GM04504 (cell line): ENCODE measurements at regions not wholly inside any gene's neighbourhood (a gene's known extent, or its start where the extent isn't known, plus 50 kb on each side); places are given as distances from the start of the nearest gene placed in this dataset.
"Not testable (repeated sequence)": the region's sequence is repeated elsewhere in the genome, so short reads cannot be mapped to it uniquely, and the experiment has no call there.

Source experiments
- DNase-seq: peaks from one replicate; pipeline ENCODE4 v3.0.0-alpha.2; 2012; ENCODE audit warnings: low read depth

DNA sequence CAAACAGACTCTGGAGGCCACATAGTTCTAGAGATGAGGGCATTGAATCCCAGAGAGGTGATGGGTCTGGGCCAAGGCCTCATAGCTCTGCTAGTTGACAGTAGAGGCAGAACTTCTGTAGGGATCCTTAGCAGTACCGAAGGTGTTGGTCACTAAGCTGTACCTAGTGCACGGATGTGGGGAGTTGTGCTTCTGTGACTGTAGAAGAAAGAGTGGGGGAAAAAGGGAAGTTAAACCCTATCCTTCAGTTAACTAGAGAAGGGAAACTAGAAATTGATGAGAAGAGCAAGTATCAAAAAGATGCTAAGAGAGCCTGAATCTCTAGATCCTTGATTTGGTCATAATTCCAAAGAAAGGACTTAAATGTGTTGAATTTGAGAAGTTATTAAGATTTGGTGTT, 186.7 kb downstream of the NFKBIZ start:
- no peak for DNase-seq

GRCh38 chr3:102036472-102036871, 187.2 kb downstream of the NFKBIZ start:
- DNase-seq = no peak

DNA sequence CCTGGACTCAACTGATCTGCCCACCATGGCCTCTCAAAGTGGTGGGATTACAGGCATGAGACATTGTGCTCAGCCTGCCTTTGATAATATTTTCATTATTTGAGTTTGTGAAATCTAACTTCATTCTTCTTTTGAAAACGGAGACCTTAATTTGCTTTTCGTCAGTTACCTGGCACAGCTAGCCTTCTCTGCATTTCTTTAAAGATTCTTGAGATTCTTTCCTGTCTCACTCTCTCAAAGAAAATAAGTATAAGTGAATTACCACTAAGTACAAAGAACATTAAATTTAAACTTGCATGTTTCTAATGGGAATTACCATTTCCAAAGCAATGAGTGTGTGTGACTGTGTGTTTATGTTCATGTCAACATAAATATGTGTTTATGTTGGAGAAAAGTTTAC, 187.9 kb downstream of the NFKBIZ start:
- no peak for DNase-seq

GRCh38 chr3:102037791-102038190, 188.5 kb downstream of the NFKBIZ start:
- no peak for DNase-seq

DNA sequence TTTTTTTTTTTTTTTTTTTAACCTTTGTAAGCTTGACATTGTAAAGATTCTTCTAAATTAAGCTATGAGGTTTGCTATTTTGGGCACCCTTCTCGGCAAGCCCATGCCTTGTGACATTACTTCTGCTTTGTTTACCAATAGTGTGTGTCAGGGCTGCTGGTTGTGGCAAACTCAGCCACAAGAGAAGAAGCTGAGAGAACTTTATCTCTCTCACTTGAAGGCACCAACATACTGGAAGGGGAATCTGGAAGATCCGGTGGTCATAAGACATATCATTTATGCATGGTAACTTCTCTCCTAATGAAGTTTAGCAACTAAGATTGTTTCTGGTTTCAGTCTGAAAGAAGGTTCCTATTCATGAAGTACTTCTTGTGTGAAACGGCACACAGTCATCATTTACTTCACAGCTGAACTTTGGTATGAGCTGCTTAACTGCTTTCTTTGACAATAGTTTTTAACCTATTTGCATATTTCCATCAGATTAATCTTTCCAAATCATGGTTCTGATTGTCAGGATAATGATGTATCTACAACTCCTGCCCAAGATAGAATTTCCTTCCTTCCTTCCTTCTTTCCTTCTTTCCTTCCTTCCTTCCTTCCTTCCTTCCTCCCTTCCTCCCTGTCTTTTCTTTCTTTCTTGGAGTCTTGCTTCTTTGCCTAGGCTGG, 189.3 kb downstream of the NFKBIZ start:
- no peak for DNase-seq

DNA sequence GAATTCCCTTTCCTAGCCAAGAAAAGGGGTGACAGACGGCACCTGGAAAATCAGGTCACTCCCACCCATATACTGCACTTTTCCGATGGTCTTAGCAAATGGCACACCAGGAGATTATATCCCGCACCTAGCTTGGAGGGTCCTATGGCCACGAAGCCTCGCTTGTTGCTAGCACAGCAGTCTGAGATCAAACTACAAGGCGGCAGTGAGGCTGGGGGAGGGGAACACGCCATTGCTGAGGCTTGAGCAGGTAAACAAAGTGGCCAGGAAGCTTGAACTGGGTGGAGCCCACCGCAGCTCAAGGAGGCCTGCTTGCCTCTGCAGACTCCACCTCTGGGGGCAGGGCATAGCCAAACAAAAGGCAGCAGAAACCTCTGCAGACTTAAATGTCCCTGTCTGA, 190.8 kb downstream of the NFKBIZ start:
- not testable (repeated sequence) for DNase-seq

DNA sequence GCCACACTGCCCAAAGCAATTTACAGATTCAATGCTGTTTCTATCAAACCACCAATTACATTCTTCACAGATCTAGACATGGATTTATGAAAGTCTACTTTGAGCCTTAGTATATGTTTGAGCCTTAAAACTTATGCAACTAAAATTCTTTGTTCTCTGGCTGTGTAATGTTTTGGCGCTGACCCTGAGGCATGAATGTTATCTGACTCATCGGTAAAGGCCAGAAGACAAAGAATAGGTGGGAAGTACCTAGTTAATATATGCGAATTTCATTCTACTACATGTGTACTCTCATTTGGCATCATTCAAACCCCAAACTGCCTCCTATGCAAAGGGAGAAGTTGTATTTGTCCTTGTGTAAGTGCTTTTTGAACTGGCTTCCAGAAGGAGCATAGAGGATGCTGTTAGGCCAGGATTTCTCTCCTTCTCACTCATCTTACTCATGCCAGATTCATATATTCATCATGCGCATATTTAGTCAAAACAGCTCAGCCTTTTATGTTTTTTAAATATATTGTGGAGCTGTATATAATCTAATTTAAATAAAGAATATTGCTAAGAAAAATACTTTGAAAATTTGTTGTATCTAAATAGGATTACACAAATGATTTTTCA, 204.2 kb downstream of the NFKBIZ start:
- DNase-seq = peak; percentile 23

DNA sequence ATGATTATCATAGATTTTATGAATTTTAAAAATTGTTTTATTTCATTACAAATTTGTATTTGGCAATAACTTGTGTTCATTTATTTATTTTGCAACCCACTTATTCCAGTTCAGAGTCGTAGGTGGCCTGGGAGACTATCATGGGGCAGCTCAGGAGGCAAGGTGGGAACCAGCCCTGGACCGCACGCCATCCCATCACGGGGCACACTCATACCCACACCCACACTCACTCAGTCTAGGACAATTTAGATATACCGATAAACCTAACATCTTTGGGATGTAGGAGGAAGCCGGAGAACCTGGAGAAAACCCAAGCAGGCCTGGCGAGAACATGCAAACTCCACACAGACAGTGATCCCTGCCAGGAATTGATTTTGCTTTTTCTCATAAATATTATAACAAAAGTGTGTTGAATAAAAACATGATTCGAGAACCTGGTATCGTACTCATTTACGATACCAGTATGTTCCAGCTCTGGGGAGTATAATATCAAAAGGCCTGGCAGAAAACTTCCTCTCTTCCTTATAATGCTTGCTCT, 205.3 kb downstream of the NFKBIZ start:
- DNase-seq = no peak

- no peak for DNase-seq
Observed at GRCh38 chr3:102057781-102058421, 208.6 kb downstream of the NFKBIZ start.

- DNase-seq = no peak
Observed at GRCh38 chr3:102059145-102059943, 210.0 kb downstream of the NFKBIZ start.

DNA sequence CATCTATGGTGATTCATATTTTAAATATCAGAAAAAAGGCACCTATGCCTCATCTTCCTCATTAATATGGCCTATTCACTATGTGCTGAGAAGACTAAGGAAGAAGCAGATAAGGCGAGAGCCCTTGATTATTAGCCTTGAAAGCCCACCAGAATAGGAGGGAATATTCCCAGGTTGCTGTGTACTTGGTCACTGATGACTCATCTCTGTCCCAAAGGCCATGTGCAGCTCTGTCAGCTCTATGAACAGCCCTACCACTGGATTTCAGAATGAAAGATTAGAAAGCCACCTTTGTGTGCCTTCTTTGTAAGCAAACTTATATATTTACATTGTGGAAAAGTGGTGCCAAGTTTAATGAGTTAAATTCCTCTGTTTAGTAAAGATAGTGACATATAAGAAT, 211.5 kb downstream of the NFKBIZ start:
- no peak for DNase-seq

DNA sequence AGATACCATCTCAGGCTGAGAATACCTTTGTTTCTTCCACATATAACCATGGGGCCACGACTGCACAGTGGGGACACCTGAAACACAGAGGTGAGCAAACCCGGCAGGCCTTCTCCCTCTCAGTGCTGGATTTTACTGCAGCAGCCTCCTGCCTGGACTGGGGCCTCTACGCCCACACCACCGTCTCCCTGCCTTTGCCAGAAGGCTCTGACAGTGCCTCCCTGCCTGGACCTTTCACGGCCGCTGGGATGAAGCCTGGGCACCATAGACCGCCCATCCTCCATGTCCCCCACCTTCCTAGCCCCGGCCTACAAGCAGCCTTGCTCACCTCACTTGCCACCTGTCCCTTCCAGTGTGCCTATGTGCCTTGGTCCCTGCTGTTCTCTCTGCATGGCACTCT, 214.3 kb downstream of the NFKBIZ start:
- no peak for DNase-seq

DNA sequence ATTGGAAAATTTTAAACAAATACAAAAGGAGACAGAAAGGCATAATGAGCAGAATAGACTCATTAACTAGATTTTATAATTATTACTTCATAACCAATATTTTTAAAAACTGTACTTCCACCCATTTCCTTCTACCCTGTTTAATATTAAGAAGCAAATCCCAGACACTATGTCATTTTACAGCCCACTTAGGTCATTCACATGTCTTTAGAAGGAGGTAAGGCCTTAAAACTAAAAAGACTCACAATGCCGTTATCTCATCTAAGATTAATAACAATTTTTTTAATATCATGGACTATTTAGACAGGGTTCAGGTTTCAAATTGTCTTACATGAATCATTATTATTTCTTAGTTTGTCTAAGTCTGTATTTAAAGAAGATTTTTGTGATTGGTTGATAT, 217.2 kb downstream of the NFKBIZ start:
- DNase-seq = no peak

GRCh38 chr3:102068327-102068726, 219.0 kb downstream of the NFKBIZ start:
- DNase-seq = no peak

- no peak for DNase-seq
Observed at GRCh38 chr3:102068736-102069135, 219.4 kb downstream of the NFKBIZ start.

DNA sequence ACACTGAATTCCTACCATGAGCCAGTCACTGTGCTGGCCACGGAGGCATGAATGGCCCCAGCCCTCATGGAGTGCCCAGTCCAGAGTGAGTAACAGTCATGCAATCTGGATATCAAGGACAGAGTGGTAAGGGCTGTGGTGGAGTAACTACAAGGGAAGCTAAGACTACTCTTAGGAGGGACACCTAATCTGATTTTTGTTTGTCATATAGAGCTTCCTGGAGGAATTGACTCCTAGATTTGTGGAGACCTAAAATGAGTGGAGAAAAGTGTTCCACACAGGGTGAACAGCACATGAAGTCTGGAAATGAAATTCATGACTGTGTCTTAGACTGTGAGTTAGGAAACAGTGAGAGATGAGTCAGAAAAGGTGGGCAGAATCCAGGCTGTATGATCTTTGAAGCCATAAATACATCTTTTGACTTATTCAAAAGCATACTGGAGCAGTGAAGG, 219.9 kb downstream of the NFKBIZ start:
- peak; percentile 72 for DNase-seq

DNA sequence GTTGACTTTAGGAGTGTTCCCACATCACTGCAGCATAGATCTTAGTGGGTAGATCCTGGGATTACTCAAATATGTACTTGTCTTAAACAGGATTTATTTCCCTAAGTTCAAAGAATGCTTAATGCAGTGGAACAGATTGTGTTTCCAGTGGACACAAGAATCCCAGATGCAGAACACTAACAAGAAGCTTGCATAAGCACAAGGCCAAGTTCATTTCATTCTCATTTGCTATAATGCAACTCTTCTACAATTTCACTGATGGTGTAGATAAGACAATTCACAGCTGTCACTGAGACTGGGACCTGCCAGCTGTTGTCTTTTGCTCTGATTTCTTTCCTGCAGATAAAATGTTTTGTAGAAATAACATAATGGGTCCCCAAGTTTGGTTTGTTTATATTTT, 225.6 kb downstream of the NFKBIZ start:
- no peak for DNase-seq

DNA sequence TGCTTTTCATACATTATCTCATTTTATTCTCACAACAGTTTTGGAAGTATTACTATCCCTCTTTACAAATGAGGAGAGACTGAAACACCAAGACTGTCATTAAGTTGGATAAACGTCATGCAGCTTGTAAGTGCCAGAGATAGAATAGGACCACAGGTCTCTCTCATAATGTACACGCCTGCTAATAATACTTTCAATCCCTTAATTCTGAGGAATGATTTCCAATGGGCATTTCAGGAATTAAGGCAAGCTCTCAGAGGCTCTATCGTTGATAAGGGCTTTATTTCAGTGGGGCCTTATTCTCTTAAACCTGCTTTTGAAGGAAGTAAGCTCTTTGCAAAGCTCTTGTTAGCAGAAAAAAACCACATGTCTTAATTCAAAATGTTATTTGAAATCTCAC, 229.1 kb downstream of the NFKBIZ start:
- no peak for DNase-seq

DNA sequence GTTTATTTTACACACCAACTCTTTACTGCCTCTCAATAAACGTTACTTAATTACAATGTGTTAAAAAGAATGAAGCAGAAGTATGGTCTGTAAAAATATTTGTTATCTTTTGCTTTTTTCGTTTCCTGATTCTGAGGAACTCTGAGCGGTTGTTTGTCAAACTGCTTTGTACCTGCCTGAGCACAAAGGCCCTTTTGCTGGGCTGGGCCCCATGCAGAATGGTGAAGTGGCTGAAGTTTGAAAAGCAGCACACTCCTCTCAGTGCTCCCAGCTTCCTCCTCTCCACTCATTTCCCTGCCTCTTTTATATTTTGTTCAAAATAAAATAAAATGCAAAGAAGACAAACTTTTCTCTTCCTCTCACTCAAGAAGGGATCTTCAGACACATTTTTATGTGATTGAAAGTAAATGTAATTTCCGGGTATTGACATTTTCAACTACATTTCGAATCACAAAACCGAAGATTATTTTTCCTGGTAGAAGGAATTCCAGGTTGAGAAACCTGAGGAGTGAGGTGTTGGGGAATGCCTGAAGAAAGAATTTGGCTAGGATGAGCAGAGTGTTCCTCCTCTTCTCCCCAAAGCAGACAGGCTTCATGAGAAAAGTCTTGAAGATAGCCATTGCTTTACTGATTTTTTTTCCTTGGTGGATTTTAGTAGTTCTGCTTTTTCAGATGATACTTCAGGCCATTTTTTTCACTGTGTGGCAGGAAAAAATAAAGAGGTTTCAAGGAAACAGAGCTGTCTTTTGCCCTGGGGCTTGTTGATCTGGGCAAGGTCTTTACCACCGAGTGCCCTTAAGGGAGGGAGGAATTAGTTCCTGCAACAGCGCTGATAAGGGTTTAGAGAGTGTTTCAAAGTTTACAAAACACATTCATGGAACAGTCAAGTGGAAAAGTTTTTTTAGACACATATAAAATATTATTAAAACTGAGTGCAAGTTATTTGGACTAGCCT, 229.8 kb downstream of the NFKBIZ start:
- DNase-seq = no peak

GRCh38 chr3:102079809-102080197, 230.5 kb downstream of the NFKBIZ start:
- DNase-seq = no peak

- no peak for DNase-seq
Observed at GRCh38 chr3:102081572-102082289, 232.4 kb downstream of the NFKBIZ start.
